Retinal pigment epithelial cell (primary cell): ENCODE measurements at regions not wholly inside any gene's neighbourhood (a gene's known extent, or its start where the extent isn't known, plus 50 kb on each side); places are given as distances from the start of the nearest gene placed in this dataset.
"Not testable (repeated sequence)": the region's sequence is repeated elsewhere in the genome, so short reads cannot be mapped to it uniquely, and the experiment has no call there.

ENCODE experiments used
- DNase-seq: peaks from one replicate; pipeline ENCODE4 v3.0.0-alpha.2; 2010; ENCODE audit warnings: low read depth
- H3K4me3 ChIP-seq: 2 replicates; pipeline ENCODE4 v1.5.1; 2011; ENCODE audit warnings: mild to moderate bottlenecking, low read length, control low read depth, moderate library complexity
- TF ChIP-seq, protein P1 (sequence below): conservative IDR thresholded peaks from 2 replicates; pipeline ENCODE4 v1.5.1; 2011; ENCODE audit warnings: low read depth, low read length, control low read depth, inconsistent platforms

DNA sequence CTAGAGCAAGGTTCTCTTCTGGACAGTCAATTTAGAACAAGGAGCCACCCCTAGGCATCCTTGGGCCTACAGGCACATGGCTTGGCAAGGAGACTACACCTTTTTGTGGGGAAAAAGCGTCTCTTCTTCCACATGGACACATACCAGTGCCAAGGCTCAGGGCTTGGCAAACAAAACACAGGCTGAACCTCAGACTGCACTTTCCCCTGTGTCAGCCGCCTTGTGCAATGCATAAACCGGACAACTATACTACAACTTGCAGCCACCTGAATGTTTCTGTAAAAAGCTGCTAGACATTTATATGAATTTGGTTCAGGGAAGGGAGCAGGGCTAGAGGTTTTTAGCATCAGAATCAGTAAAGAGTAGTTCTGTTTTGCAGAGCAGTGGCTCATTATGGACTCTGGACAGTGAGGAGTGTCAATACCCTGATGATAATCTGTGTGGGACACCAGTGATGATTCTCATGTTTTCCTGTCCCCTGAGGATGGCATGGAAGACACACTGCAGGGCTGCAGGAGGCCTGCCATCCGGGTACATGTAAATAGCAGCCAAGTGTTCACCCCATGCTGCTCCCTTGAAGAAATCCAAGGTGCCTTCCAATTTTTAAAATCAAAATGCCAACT, 118.9 kb downstream of the GATA3 start:
- DNase-seq, result no peak
- TF ChIP-seq, protein P1, sequence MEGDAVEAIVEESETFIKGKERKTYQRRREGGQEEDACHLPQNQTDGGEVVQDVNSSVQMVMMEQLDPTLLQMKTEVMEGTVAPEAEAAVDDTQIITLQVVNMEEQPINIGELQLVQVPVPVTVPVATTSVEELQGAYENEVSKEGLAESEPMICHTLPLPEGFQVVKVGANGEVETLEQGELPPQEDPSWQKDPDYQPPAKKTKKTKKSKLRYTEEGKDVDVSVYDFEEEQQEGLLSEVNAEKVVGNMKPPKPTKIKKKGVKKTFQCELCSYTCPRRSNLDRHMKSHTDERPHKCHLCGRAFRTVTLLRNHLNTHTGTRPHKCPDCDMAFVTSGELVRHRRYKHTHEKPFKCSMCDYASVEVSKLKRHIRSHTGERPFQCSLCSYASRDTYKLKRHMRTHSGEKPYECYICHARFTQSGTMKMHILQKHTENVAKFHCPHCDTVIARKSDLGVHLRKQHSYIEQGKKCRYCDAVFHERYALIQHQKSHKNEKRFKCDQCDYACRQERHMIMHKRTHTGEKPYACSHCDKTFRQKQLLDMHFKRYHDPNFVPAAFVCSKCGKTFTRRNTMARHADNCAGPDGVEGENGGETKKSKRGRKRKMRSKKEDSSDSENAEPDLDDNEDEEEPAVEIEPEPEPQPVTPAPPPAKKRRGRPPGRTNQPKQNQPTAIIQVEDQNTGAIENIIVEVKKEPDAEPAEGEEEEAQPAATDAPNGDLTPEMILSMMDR, result no peak
- H3K4me3 ChIP-seq, result no peak overlapping the region

DNA sequence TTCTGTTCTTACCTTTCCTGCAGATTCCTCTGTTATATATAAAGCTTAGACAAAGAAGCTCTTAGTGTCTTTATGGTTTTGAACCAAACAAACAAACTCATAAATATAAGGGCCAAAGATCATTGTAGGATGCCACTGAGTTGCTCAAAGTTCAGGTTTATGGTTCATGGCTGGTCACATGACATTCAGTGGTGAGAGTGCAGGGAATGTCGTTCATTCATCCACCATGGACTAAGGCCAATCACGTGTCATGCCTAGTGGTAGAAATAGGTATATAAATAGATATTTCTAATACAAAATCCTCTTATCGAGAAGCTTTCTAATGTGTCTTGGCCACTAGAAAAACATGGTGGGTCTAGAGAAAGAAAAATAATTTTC, 119.4 kb downstream of the GATA3 start:
- TF ChIP-seq, protein P1, result no peak

DNA sequence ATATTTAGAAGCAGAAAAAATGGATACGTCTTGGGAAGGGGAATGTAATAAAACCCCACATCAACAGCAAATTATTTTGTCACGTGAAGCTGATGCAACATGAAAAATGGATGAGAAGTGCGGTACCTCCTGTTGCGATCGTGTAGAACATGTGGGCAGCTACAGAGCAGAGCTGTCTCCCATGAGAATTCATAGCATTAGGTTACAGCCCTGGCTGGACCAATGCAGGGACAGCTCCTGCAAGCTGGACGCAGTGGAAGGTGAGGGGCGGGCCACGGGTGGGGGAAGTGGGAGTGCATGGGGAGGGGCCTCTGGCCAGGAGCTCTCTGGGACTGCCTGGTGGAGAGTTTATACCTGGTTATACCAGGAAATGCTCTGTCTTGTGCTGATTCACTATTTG, 120.3 kb downstream of the GATA3 start:
- H3K4me3 ChIP-seq, result no peak overlapping the region
- TF ChIP-seq, protein P1, result no peak
- no peak for DNase-seq

More for the DNA sequence above, 119.4 kb downstream of the GATA3 start:
- no peak overlapping the region for H3K4me3 ChIP-seq
- no peak for DNase-seq

DNA sequence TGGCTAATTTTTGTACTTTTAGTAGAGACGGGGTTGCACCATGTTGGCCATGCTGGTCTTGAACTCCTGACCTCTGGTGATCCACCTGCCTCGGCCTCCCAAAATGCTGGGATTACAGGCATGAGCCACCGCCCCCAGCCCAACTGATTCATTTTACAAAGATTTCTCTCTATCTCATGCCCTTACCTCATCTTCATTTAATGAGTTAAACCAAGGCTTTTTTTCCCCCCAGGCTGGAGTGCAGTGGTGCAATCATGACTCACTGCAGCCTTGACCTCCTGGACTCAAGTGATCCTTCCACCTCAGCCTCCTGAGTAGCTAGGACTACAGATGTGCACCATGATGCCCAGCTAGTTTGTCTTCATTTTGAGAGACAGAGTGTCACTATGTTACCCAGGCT, 123.0 kb downstream of the GATA3 start:
- not testable (repeated sequence) for DNase-seq

DNA sequence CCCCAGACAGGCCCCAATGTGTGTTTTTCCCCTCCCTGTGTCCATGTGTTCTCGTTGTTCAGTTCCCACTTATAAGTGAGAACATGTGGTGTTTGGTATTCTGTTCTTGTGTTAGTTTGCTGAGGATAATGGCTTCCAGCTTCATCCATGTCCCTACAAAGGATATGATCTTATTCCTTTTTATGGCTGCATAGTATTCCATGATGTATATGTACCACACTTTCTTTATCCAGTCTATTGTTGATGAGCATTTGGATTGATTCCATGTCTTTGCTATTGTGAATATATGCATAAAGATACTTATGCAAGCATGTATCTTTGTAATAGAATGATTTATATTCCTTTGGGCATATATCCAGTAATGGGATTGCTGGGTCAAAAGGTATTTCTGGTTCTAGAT, 125.3 kb downstream of the GATA3 start:
- DNase-seq, H3K4me3 ChIP-seq: not testable (repeated sequence)

More for the DNA sequence above, 123.0 kb downstream of the GATA3 start:
- H3K4me3 ChIP-seq, result not testable (repeated sequence)

DNA sequence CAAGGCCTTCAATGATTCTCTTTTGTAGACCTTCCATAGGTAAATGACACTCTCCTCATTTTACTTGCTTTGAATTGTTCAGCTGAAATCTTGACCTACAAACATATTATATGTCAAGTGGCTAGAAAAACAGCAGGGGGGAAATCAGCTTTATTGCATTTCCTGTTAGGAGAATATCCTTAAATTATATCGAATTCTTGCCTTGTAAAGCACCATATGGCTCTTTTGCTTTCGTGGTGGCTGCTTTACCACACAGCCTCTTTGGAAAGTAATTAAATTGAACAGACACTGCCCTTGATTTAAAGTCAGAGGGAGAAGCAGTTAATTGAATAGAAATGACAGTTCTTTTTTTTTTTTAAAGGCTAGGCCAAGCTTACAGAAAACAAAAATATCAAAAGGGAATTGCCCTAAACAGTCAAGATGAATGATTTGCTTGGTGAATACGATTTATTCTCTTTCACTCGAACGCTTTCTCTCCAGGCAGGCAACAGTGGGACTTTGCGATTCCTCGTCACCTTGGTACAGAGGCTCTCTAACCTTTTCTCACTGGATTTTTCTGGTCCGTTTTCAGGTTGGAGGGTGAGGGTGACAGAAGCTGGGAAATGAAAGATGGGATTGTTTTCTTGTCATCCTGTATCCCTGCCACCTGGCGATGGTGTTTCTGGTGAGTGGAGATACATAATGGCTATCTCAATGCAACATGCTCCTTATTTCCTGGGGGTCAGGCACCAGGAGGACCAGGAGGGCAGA, 126.0 kb downstream of the GATA3 start:
- TF ChIP-seq, protein P1, result no peak
- H3K4me3 ChIP-seq, result no peak overlapping the region

DNA sequence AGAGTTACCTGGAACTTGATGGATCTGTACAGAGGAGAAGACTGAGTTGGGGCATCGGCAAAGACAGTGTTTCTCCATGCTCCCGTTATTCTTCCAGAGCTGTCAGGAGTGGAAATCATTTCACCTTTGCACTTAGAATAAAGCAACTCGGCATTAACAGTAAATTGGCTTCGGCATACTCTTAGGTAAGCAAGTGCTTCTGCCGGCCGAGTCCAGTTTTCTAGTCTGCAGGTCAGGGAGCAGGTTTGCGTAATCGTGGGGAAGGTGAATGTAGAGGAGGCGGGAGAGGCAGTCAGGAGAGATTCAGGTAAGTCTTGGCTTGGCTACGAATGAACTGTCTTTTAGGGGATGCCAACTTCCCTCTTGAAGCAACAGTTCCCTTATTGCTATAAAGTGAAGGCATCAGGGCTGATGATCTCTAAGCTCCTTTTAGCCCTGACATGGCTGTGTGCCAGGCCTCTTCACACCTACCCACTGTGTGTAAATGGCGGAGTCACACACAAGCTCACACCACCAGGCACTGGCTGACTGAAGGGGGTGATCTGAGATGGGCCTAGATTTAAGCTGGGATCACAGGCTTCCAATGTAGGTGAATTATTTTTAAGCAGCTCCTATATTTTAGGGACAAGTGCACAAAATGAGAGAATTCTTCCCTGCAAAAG, 127.1 kb downstream of the GATA3 start:
- no peak overlapping the region for H3K4me3 ChIP-seq
- DNase-seq, result no peak
- TF ChIP-seq, protein P1, result no peak

More for the DNA sequence above, 126.0 kb downstream of the GATA3 start:
- DNase-seq, result no peak

DNA sequence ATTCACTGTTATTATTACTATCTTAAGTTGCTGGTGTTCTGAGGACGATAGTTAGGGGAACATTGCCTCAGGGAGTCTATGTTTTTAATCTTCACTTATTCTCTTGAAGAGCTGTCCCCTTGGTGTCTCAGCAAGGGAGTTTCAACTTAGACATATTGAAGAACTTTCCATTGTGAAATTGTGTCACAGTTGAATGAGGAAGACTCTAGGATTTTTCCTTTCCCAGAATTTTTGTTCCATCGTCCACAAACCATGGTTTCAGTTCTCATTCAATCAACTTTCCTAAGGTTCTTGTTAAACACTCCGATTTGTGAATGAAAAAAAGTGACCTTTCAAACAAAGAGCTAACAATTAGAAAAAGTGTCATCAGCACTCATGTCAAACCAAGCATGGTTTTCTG, 128.3 kb downstream of the GATA3 start:
- DNase-seq, result no peak
- TF ChIP-seq, protein P1, result no peak
- no peak overlapping the region for H3K4me3 ChIP-seq
